ENCODE measurements at regions not wholly inside any gene's neighbourhood (a gene's known extent, or its start where the extent isn't known, plus 50 kb on each side); places are given as distances from the start of the nearest gene placed in this dataset.
"Not testable (repeated sequence)": the region's sequence is repeated elsewhere in the genome, so short reads cannot be mapped to it uniquely, and the experiment has no call there.

DNA sequence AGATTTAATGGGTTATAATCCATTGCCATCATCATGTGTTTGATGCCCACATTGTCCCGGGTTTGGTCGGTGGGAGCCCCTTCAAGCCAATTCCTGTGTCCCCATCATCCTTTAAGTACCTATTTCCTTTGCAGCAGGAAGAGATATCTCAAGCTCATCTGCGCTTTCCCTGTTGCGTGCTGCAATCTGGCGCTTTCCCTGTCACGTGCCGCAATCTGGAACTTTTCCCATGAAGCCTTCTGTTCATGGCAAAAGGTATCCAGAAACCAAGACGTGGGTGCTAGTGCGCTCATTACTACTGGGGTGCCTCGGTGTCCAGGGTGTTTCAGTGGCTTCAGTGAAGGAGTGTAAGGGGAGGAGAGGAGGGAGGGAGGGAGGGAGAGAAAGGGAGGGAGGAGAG lies 174.6 kb upstream of the ZNF469 start:
- Histone ChIP-seq H3K9ac (ENCODE audit: low read length) (no peak overlapping the region), H3K36me3 (replicated peaks; ENCODE audit: low read depth, low read length) (no peaks in the 10 kb centered on the region), H3K27ac (ENCODE audit: low read length) (no peak overlapping the region), H3K4me2 (ENCODE audit: low read length) (no peak overlapping the region), H3K4me1 (ENCODE audit: low read length) (no peaks in the 10 kb centered on the region), H3K27me3 (ENCODE audit: low read depth, low read length) (no peaks in the 10 kb centered on the region), H2AFZ (ENCODE audit: low read depth, low read length) (no peak overlapping the region), H3K4me3 (ENCODE audit: low read length) (no peak overlapping the region), H4K20me1 (ENCODE audit: insufficient read depth, low read length) (no peaks in the 10 kb centered on the region), H3K9me3 (ENCODE audit: insufficient read depth, low read length) (no peaks in the 10 kb centered on the region), H3K79me2 (ENCODE audit: low read length) (no peaks in the 10 kb centered on the region)
- TF ChIP-seq EZH2phosphoT487 (IDR thresholded peaks at IDR 0.05; ENCODE audit: low read depth), result no peak
- no peak for TF ChIP-seq CTCF (IDR thresholded peaks at IDR 0.05; ENCODE audit: low read depth, low read length)

- H2AFZ ChIP-seq (ENCODE audit: low read depth, low read length), result not testable (repeated sequence)
Observed at GRCh38 chr16:88208776-88209175, 174.0 kb upstream of the ZNF469 start.

GRCh38 chr16:88209579-88209978 lies 173.2 kb upstream of the ZNF469 start:
- H3K9ac ChIP-seq (ENCODE audit: low read length); H3K4me1 ChIP-seq (ENCODE audit: low read length); H4K20me1 ChIP-seq (ENCODE audit: insufficient read depth, low read length); H3K9me3 ChIP-seq (ENCODE audit: insufficient read depth, low read length); H3K4me2 ChIP-seq (ENCODE audit: low read length); H2AFZ ChIP-seq (ENCODE audit: low read depth, low read length); H3K36me3 ChIP-seq (replicated peaks; ENCODE audit: low read depth, low read length); H3K79me2 ChIP-seq (ENCODE audit: low read length); H3K4me3 ChIP-seq (ENCODE audit: low read length); H3K27me3 ChIP-seq (ENCODE audit: low read depth, low read length); H3K27ac ChIP-seq (ENCODE audit: low read length): not testable (repeated sequence)

More at GRCh38 chr16:88208776-88209175, 174.0 kb upstream of the ZNF469 start:
- not testable (repeated sequence) for H3K9ac ChIP-seq (ENCODE audit: low read length); H3K36me3 ChIP-seq (replicated peaks; ENCODE audit: low read depth, low read length); H3K27me3 ChIP-seq (ENCODE audit: low read depth, low read length); H4K20me1 ChIP-seq (ENCODE audit: insufficient read depth, low read length); H3K27ac ChIP-seq (ENCODE audit: low read length); H3K4me1 ChIP-seq (ENCODE audit: low read length); H3K9me3 ChIP-seq (ENCODE audit: insufficient read depth, low read length); H3K79me2 ChIP-seq (ENCODE audit: low read length); H3K4me2 ChIP-seq (ENCODE audit: low read length); H3K4me3 ChIP-seq (ENCODE audit: low read length)

GRCh38 chr16:88213937-88214336 lies 168.8 kb upstream of the ZNF469 start:
- H3K4me3 ChIP-seq (ENCODE audit: low read length); H3K9ac ChIP-seq (ENCODE audit: low read length); H3K9me3 ChIP-seq (ENCODE audit: insufficient read depth, low read length); H4K20me1 ChIP-seq (ENCODE audit: insufficient read depth, low read length); H3K4me1 ChIP-seq (ENCODE audit: low read length); H3K27me3 ChIP-seq (ENCODE audit: low read depth, low read length); H3K79me2 ChIP-seq (ENCODE audit: low read length); H2AFZ ChIP-seq (ENCODE audit: low read depth, low read length); H3K27ac ChIP-seq (ENCODE audit: low read length); H3K4me2 ChIP-seq (ENCODE audit: low read length); H3K36me3 ChIP-seq (replicated peaks; ENCODE audit: low read depth, low read length): not testable (repeated sequence)

DNA sequence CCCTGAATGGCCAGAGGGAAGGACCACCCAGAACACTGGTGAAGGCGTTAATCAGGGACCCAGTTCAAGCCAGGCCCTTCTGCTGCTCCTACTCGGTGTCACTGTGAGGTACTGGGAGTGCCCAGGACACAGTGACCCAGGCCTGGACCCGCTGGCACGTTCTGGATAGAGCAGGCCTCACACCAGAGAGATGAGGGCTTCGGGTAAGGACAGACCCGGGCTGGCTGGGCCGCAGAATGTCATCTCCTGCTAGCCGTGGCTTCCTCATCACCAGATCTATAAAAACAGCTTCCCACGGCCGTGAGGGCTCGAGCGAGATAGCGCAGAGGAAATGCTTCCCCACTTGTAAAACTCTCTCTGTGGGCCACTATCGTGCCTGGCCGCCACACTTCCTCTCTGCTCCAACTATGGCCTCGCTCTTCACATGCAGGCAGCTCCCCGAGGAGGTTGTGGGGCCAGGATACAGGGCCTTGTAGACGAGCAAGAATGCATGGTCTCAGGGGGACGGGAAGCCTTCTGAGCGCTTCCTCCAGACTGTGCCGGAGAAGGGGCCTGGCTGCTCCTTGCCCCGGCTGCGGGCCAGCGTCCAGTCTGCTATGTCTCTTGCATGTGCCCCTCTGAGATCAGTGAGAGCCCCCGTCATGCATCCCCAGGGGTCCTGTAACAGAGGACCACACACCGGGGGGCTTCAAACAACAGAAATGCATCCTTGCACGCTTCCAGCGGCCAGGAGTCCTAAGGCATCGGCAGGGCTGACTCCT lies 161.6 kb upstream of the ZNF469 start:
- H3K4me1 ChIP-seq (ENCODE audit: low read length); H3K27ac ChIP-seq (ENCODE audit: low read length); H3K9me3 ChIP-seq (ENCODE audit: insufficient read depth, low read length); H3K36me3 ChIP-seq (replicated peaks; ENCODE audit: low read depth, low read length); H3K9ac ChIP-seq (ENCODE audit: low read length); H4K20me1 ChIP-seq (ENCODE audit: insufficient read depth, low read length); H3K79me2 ChIP-seq (ENCODE audit: low read length); H3K4me3 ChIP-seq (ENCODE audit: low read length); H3K4me2 ChIP-seq (ENCODE audit: low read length); H2AFZ ChIP-seq (ENCODE audit: low read depth, low read length); H3K27me3 ChIP-seq (ENCODE audit: low read depth, low read length): not testable (repeated sequence)

DNA sequence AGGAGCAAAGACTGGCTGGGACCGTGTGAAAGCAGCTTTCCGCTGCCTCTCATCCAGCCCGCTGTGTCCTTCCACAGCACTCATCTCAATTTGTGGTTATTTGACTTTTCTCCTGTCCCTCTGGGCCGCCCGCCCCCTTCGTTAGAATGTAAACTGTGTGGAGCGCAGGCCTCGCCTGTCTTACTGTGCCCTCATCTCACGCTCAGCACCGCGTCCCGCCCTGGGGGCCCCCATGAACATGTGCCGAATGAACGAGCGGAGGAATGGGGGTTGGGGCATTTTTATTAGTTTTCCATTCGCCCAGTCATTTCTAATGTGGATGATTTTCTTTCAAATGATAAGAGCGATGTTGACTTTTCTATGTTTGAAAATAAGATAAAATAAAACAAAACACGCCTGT lies 159.1 kb upstream of the ZNF469 start:
- not testable (repeated sequence) for H4K20me1 ChIP-seq (ENCODE audit: insufficient read depth, low read length); H3K79me2 ChIP-seq (ENCODE audit: low read length); H3K9me3 ChIP-seq (ENCODE audit: insufficient read depth, low read length); H3K27ac ChIP-seq (ENCODE audit: low read length); H3K9ac ChIP-seq (ENCODE audit: low read length); H3K36me3 ChIP-seq (replicated peaks; ENCODE audit: low read depth, low read length); H3K27me3 ChIP-seq (ENCODE audit: low read depth, low read length); H3K4me3 ChIP-seq (ENCODE audit: low read length); H3K4me1 ChIP-seq (ENCODE audit: low read length); H2AFZ ChIP-seq (ENCODE audit: low read depth, low read length); H3K4me2 ChIP-seq (ENCODE audit: low read length)

DNA sequence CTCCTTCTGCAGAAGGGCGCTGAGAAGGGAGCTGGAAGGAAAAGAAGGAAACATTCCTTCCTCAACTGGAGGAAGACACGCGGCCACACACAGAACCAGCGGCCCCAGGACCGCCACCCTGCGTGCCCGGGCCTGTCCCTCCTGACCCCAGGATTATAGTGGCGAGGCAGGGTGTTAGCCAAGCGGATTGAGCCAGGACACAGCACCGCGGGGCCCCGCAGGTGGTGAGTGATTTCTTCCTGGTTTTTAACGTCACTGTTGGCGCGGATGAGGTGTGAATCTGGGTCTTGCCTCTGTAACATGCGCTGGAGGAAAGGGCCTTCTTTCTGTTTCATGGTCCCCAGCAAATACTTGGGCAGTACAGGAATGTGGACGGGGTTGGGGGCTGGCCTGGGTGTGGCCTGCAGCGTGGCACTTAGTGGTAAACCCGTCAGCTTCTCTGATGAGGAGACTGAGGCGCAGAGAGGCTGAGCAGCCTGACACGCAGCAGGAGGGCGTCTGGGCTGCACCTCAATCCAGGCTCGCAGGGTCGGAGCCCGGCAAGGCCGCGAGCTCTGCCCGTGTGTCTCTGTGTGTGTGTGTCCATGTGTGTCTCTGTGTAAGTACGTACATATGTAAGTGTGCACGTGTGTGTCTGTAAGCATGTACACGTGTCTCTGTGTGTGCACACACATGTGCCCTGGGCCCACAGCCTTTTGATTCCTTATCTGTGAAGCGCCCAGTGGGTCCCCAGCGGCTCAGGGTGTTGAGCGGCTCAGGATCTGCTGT lies 158.4 kb upstream of the ZNF469 start:
- H3K27ac ChIP-seq (ENCODE audit: low read length); H3K4me2 ChIP-seq (ENCODE audit: low read length); H2AFZ ChIP-seq (ENCODE audit: low read depth, low read length); H4K20me1 ChIP-seq (ENCODE audit: insufficient read depth, low read length); H3K27me3 ChIP-seq (ENCODE audit: low read depth, low read length); H3K4me3 ChIP-seq (ENCODE audit: low read length); H3K9ac ChIP-seq (ENCODE audit: low read length); H3K79me2 ChIP-seq (ENCODE audit: low read length); H3K9me3 ChIP-seq (ENCODE audit: insufficient read depth, low read length); H3K36me3 ChIP-seq (replicated peaks; ENCODE audit: low read depth, low read length); H3K4me1 ChIP-seq (ENCODE audit: low read length): not testable (repeated sequence)

GRCh38 chr16:88225640-88226230 lies 157.0 kb upstream of the ZNF469 start:
- H2AFZ ChIP-seq (ENCODE audit: low read depth, low read length); H3K9ac ChIP-seq (ENCODE audit: low read length); H3K27ac ChIP-seq (ENCODE audit: low read length); H3K4me1 ChIP-seq (ENCODE audit: low read length); H3K79me2 ChIP-seq (ENCODE audit: low read length); H4K20me1 ChIP-seq (ENCODE audit: insufficient read depth, low read length); H3K4me3 ChIP-seq (ENCODE audit: low read length); H3K4me2 ChIP-seq (ENCODE audit: low read length); H3K36me3 ChIP-seq (replicated peaks; ENCODE audit: low read depth, low read length); H3K27me3 ChIP-seq (ENCODE audit: low read depth, low read length); H3K9me3 ChIP-seq (ENCODE audit: insufficient read depth, low read length): not testable (repeated sequence)
